Inflammatory macrophage (primary cell): ENCODE measurements at regions not wholly inside any gene's neighbourhood (a gene's known extent, or its start where the extent isn't known, plus 50 kb on each side); places are given as distances from the start of the nearest gene placed in this dataset.
"Not testable (repeated sequence)": the region's sequence is repeated elsewhere in the genome, so short reads cannot be mapped to it uniquely, and the experiment has no call there.

Source experiments
- DNase-seq, 2 donors: peaks; one replicate each; pipeline ENCODE4 v3.0.0-alpha.2; 2020 to 2022

DNA sequence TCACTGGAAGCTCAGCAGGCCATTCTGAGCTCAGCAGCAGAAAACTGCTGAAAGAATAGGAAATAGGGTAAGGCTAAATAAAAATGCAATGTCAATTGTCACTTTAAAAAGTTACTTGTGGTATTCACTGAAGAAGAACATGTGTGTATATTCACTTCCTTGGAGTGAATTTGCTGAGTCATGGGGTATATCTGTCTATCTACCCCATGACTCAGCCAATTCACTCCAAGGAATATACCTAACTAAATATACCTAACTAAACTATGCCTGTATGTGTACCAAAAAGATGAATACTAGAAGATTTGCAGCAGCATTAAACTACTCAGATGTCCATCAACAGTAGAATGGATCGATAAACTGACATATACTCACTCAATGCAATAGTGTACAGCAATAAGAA, 69.5 kb upstream of the KCNAB1 start:
- no peak for DNase-seq

DNA sequence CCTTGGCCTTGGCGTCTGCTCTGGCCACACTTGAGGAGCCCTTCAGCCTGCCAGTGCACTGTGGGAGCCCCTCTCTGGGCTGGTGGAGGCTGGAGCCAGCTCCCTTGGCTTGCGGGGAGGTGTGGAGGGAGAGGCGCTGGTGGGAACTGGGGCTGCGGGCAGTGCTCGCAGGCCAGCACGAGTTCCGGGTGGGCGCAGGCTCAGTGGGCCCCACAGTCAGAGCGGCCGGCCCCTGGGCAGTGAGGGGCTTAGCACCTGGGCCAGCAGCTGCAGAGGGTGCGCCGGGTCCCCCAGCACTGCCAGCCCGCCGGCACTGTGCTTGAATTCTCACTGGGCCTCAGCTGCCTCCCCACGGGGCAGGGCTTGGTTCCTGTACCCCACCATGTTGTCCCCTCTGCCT, 68.7 kb upstream of the KCNAB1 start:
- DNase-seq = no peak

DNA sequence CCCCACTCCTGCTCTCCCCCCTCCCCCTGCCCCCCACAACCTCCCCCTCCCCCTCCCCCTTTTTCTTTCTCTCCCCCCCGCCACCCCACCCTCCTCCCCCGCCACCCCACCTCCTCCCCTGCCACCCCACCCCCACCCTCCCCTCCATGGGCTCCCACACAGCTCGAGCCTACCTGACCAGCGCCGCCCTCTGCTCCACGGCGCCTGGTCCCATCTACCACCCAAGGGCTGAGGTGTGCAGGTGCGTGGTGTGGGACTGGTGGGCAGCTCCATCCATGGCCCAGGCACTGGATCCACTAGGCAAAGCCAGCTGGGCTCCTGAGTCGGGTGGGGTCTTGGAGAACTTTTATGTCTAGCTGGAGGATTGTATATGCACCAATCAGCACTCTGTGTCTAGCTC, 68.3 kb upstream of the KCNAB1 start:
- DNase-seq = no peak

DNA sequence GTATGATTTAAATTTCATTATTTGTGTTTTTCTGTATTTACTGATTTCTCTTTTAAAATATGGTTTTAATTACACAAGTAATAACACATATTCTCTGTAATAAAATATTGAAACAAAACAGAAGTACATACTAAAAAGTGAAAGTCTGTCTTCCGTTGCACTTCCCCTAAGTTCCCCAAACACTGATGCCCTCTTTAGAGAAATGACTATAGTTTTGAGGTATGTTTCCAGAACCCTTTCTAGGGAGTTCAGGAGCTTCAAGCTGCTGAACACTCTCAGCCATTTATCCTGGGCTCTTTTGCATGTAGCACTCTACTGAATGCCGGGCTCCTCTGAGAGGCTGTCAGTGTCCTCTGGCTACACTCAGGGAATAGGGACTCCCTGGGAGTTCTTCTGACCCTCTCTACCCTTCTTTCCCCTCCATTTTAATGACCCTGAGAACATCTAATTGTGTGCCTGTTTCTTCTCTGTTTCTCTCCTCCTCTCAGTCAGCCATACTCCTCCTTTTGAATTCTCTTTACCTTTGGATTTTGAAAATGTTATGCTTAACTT, 60.4 kb upstream of the KCNAB1 start:
- peak; percentile 1 to 21 for DNase-seq

GRCh38 chr3:156068151-156068550, 52.2 kb upstream of the KCNAB1 start:
- not testable (repeated sequence) for DNase-seq

DNA sequence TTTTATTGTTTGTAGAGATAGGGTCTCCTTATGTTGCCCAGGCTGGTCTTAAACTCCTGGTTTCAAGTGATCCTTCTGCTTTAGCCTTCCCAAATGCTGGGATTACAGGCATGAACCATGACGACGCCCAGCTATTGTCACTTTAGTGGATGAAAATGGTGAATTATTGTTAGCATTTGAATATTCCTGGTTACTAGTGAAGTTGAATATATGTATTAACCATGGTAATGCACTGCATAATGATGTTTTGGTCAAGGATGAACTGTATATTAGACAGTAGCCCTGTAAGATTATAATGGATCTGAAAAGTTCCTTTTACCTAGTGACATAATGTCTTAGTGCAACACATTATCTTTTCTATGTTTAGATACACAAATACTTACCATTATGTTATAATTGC, 50.4 kb upstream of the KCNAB1 start:
- no peak for DNase-seq
